ENCODE measurements at regions not wholly inside any gene's neighbourhood (a gene's known extent, or its start where the extent isn't known, plus 50 kb on each side); places are given as distances from the start of the nearest gene placed in this dataset.
"Not testable (repeated sequence)": the region's sequence is repeated elsewhere in the genome, so short reads cannot be mapped to it uniquely, and the experiment has no call there.

- no peak for DNase-seq (ENCODE audit: low read depth in 1 of 2, low spot score in 1 of 2)
- H3K4me1 ChIP-seq (ENCODE audit: low read depth): peaks cover 29% of the 10 kb centered on the region
- H3K36me3 ChIP-seq: no peaks in the 10 kb centered on the region
- no peak for TF ChIP-seq CTCF (IDR thresholded peaks at IDR 0.05; ENCODE audit: low read depth, low read length)
- no peaks in the 10 kb centered on the region for H3K9me3 ChIP-seq (ENCODE audit: low read depth)
- H3K4me3 ChIP-seq: no peak overlapping the region
- H3K27me3 ChIP-seq: no peaks in the 10 kb centered on the region
- no peak overlapping the region for H3K27ac ChIP-seq
Measured at GRCh38 chr2:17227856-17228255, 290.4 kb downstream of the RAD51AP2 start.

- Histone ChIP-seq H3K36me3 (no peaks in the 10 kb centered on the region), H3K27me3 (no peaks in the 10 kb centered on the region), H3K4me1 (ENCODE audit: low read depth) (peaks cover 27% of the 10 kb centered on the region), H3K9me3 (ENCODE audit: low read depth) (no peaks in the 10 kb centered on the region), H3K27ac (no peak overlapping the region), H3K4me3 (no peak overlapping the region)
- no peak for DNase-seq (ENCODE audit: low read depth in 1 of 2, low spot score in 1 of 2)
- no peak for TF ChIP-seq CTCF (IDR thresholded peaks at IDR 0.05; ENCODE audit: low read depth, low read length)
Measured at GRCh38 chr2:17226941-17227490, 291.2 kb downstream of the RAD51AP2 start.

GRCh38 chr2:17223211-17223610 lies 295.0 kb downstream of the RAD51AP2 start:
- H3K27me3 ChIP-seq: no peaks in the 10 kb centered on the region
- no peaks in the 10 kb centered on the region for H3K4me1 ChIP-seq (ENCODE audit: low read depth)
- no peak for DNase-seq (ENCODE audit: low read depth in 1 of 2, low spot score in 1 of 2)
- no peak overlapping the region for H3K4me3 ChIP-seq
- H3K9me3 ChIP-seq (ENCODE audit: low read depth): no peaks in the 10 kb centered on the region
- H3K27ac ChIP-seq: no peak overlapping the region
- TF ChIP-seq CTCF (IDR thresholded peaks at IDR 0.05; ENCODE audit: low read depth, low read length): no peak
- H3K36me3 ChIP-seq: no peaks in the 10 kb centered on the region

- no peak for TF ChIP-seq CTCF (IDR thresholded peaks at IDR 0.05; ENCODE audit: low read depth, low read length)
- no peaks in the 10 kb centered on the region for H3K9me3 ChIP-seq (ENCODE audit: low read depth)
- DNase-seq (ENCODE audit: low read depth in 1 of 2, low spot score in 1 of 2): peak in 1 of 2 donors; percentile 4
- H3K4me1 ChIP-seq (ENCODE audit: low read depth): no peaks in the 10 kb centered on the region
- no peak overlapping the region for H3K27ac ChIP-seq
- H3K36me3 ChIP-seq: no peaks in the 10 kb centered on the region
- H3K27me3 ChIP-seq: no peaks in the 10 kb centered on the region
- no peak overlapping the region for H3K4me3 ChIP-seq
Measured at GRCh38 chr2:17208511-17208910, 309.7 kb downstream of the RAD51AP2 start.

- no peak for DNase-seq (ENCODE audit: low read depth in 1 of 2, low spot score in 1 of 2)
- H3K27ac ChIP-seq: no peak overlapping the region
Measured at GRCh38 chr2:17206771-17207170, 311.5 kb downstream of the RAD51AP2 start.

GRCh38 chr2:17204214-17204613 lies 314.0 kb downstream of the RAD51AP2 start:
- not testable (repeated sequence) for H3K27me3 ChIP-seq; DNase-seq (ENCODE audit: low read depth in 1 of 2, low spot score in 1 of 2); H3K36me3 ChIP-seq; H3K27ac ChIP-seq; H3K4me1 ChIP-seq (ENCODE audit: low read depth); H3K4me3 ChIP-seq; H3K9me3 ChIP-seq (ENCODE audit: low read depth)

More at GRCh38 chr2:17206771-17207170, 311.5 kb downstream of the RAD51AP2 start:
- H3K4me1 ChIP-seq (ENCODE audit: low read depth): no peaks in the 10 kb centered on the region
- H3K9me3 ChIP-seq (ENCODE audit: low read depth): no peaks in the 10 kb centered on the region
- no peak for TF ChIP-seq CTCF (IDR thresholded peaks at IDR 0.05; ENCODE audit: low read depth, low read length)
- no peak overlapping the region for H3K4me3 ChIP-seq
- H3K36me3 ChIP-seq: no peaks in the 10 kb centered on the region
- H3K27me3 ChIP-seq: no peaks in the 10 kb centered on the region

- not testable (repeated sequence) for H3K27ac ChIP-seq; H3K36me3 ChIP-seq; H3K4me3 ChIP-seq; H3K9me3 ChIP-seq (ENCODE audit: low read depth); H3K27me3 ChIP-seq; DNase-seq (ENCODE audit: low read depth in 1 of 2, low spot score in 1 of 2); H3K4me1 ChIP-seq (ENCODE audit: low read depth)
Measured at GRCh38 chr2:17202628-17203027, 315.6 kb downstream of the RAD51AP2 start.

All from cardiac muscle cell (in vitro differentiated cells and primary cell).